A673 (cell line): ENCODE measurements at regions not wholly inside any gene's neighbourhood (a gene's known extent, or its start where the extent isn't known, plus 50 kb on each side); places are given as distances from the start of the nearest gene placed in this dataset.

Source experiments
- BruUV-seq: library from RNA; stranded (reverse); fragments of 400-500 nt; replicated peaks from 2 replicates; lab custom pipeline; 2021; lab: Mats Ljungman, UMichigan
- CTCF ChIA-PET: fragments of 300-600 bp; sonication (Branson Sonifier 250); formaldehyde crosslinking; loops from one replicate; lab custom pipeline; 2022; ENCODE audit warnings: antibody characterized with exemption; lab: Charles Lee
- POLR2A ChIA-PET: fragments of 300-600 bp; sonication (Branson Sonifier 250); formaldehyde crosslinking; loops from one replicate; lab custom pipeline; 2022; ENCODE audit warnings: antibody characterized with exemption; ENCODE audit not compliant: low non-redundant PET; lab: Charles Lee
- DNase-seq: peaks from one replicate; pipeline ENCODE4 v3.0.0-alpha.2; 2015; ENCODE audit warnings: low spot score
- H3K27ac ChIP-seq: fragments of 200-600 bp; sonication (generic); 2 replicates; pipeline ENCODE4 v1.5.1; 2016; ENCODE audit warnings: mixed run types, low read depth, mild to moderate bottlenecking, mixed read lengths, antibody characterized with exemption, low read length; ENCODE audit not compliant: poor library complexity, severe bottlenecking
- H3K27me3 ChIP-seq: fragments of 200-600 bp; sonication (generic); replicated peaks from 2 replicates; pipeline ENCODE4 v1.6.1; 2017; ENCODE audit warnings: mixed run types, low read depth, mild to moderate bottlenecking, mixed read lengths, antibody characterized with exemption, low read length; ENCODE audit not compliant: insufficient read depth, poor library complexity
- H3K36me3 ChIP-seq: fragments of 200-600 bp; sonication (generic); 2 replicates; pipeline ENCODE4 v1.6.1; 2016; ENCODE audit warnings: mixed run types, mild to moderate bottlenecking, mixed read lengths, antibody characterized with exemption, low read length; ENCODE audit not compliant: insufficient read depth, poor library complexity, severe bottlenecking
- H3K4me1 ChIP-seq: fragments of 200-600 bp; sonication (generic); 2 replicates; pipeline ENCODE4 v1.6.1; 2017; ENCODE audit warnings: mixed run types, mild to moderate bottlenecking, mixed read lengths, antibody characterized with exemption, low read length; ENCODE audit not compliant: insufficient read depth, poor library complexity, severe bottlenecking
- H3K4me3 ChIP-seq: fragments of 200-600 bp; sonication (generic); 2 replicates; pipeline ENCODE4 v1.5.1; 2016; ENCODE audit warnings: low read depth, mixed run types, mild to moderate bottlenecking, mixed read lengths, low read length; ENCODE audit not compliant: poor library complexity, severe bottlenecking
- H3K9me3 ChIP-seq: fragments of 200-600 bp; sonication (generic); 2 replicates; pipeline ENCODE4 v1.6.1; 2016; ENCODE audit warnings: mixed run types, low read depth, mild to moderate bottlenecking, mixed read lengths, antibody characterized with exemption, low read length; ENCODE audit not compliant: poor library complexity, severe bottlenecking
- EZH2 ChIP-seq: fragments of 200-600 bp; sonication (generic); IDR thresholded peaks from 2 replicates; pipeline ENCODE4 v1.6.1; 2017; ENCODE audit warnings: borderline replicate concordance, low read depth, mild to moderate bottlenecking, mixed read lengths, antibody characterized with exemption, low read length; ENCODE audit not compliant: poor library complexity, severe bottlenecking
- intact Hi-C: fragments of 100-400 bp; cut with micrococcal nuclease; formaldehyde crosslinking; loops from one replicate; pipeline ENCODE4 v1.10.0; 2022; ENCODE audit not compliant: unreplicated experiment
- TF ChIP-seq, protein P1 (sequence below): fragments of 300-800, 200-600 bp; sonication (generic); conservative IDR thresholded peaks from 2 replicates; pipeline ENCODE4 v1.5.1; 2017; ENCODE audit warnings: low read depth, mild to moderate bottlenecking, antibody characterized with exemption, low read length, moderate library complexity, mixed read lengths

- intact Hi-C loops: no loop called here
- Histone ChIP-seq H3K9me3 (no peaks in the 10 kb centered on the region), H3K4me1 (peaks cover 5% of the 10 kb centered on the region), H3K27me3 (no peaks in the 10 kb centered on the region), H3K27ac (no peak overlapping the region), H3K4me3 (no peak overlapping the region), H3K36me3 (no peaks in the 10 kb centered on the region)
- peak; percentile 27 for DNase-seq
- no peak for TF ChIP-seq EZH2
- TF ChIP-seq, protein P1, sequence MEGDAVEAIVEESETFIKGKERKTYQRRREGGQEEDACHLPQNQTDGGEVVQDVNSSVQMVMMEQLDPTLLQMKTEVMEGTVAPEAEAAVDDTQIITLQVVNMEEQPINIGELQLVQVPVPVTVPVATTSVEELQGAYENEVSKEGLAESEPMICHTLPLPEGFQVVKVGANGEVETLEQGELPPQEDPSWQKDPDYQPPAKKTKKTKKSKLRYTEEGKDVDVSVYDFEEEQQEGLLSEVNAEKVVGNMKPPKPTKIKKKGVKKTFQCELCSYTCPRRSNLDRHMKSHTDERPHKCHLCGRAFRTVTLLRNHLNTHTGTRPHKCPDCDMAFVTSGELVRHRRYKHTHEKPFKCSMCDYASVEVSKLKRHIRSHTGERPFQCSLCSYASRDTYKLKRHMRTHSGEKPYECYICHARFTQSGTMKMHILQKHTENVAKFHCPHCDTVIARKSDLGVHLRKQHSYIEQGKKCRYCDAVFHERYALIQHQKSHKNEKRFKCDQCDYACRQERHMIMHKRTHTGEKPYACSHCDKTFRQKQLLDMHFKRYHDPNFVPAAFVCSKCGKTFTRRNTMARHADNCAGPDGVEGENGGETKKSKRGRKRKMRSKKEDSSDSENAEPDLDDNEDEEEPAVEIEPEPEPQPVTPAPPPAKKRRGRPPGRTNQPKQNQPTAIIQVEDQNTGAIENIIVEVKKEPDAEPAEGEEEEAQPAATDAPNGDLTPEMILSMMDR: no peak
- no TSS peak for BruUV-seq
- ChIA-PET CTCF (no interaction called here), POLR2A (no interaction called here)
Observed at GRCh38 chr2:235406430-235406829, 87.4 kb upstream of the AGAP1 start.

DNA sequence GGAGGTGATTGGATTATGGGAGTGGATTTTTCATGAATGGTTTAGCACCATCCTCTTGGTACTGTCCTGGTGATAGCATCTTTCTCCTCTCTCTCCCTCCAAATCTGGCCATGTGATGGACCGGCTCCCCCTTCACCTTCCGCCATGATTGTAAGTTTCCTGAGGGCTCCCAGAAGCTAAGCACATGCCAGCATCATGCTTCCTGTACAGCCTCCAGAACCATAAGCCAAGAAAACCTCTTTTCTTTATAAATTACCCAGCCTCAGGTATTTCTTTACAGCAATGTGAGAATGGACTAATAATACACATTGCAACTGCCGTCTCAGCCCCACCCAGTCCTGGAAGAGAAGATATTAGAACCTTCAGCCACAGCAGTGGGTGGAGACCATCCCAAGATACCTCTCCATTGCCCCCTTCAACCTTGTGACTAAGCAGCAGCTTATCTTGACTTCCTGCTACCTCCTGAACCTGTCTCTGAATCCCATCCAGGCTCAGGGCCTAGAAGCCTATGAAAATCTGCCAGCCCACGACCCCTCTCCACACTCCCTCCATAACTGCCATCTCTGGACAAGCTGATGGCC, 81.8 kb upstream of the AGAP1 start:
- POLR2A ChIA-PET: no interaction called here
- no TSS peak for BruUV-seq
- TF ChIP-seq, protein P1: no peak
- TF ChIP-seq EZH2: no peak
- Histone ChIP-seq H3K27ac (no peak overlapping the region), H3K4me1 (no peaks in the 10 kb centered on the region), H3K9me3 (no peaks in the 10 kb centered on the region), H3K4me3 (no peak overlapping the region), H3K36me3 (no peaks in the 10 kb centered on the region), H3K27me3 (no peaks in the 10 kb centered on the region)
- no peak for DNase-seq
- intact Hi-C loops: no loop called here
- CTCF ChIA-PET: no interaction called here

GRCh38 chr2:235413064-235413463, 80.8 kb upstream of the AGAP1 start:
- ChIA-PET POLR2A (no interaction called here), CTCF (no interaction called here)
- Histone ChIP-seq H3K4me3 (no peak overlapping the region), H3K36me3 (no peaks in the 10 kb centered on the region), H3K4me1 (no peaks in the 10 kb centered on the region), H3K9me3 (no peaks in the 10 kb centered on the region), H3K27me3 (no peaks in the 10 kb centered on the region), H3K27ac (no peak overlapping the region)
- BruUV-seq: no TSS peak
- intact Hi-C loops: no loop called here
- no peak for TF ChIP-seq EZH2
- TF ChIP-seq, protein P1: no peak
- no peak for DNase-seq
